Lower leg skin (tissue), 4 donors: ENCODE measurements at regions not wholly inside any gene's neighbourhood (a gene's known extent, or its start where the extent isn't known, plus 50 kb on each side); places are given as distances from the start of the nearest gene placed in this dataset.

Experiments
- DNase-seq, 2 donors: peaks; one replicate each; pipeline ENCODE4 v3.0.0-alpha.2; 2019; ENCODE audit warnings: low spot score in 2 of 2
- H3K4me3 ChIP-seq: fragments of 200-600 bp; sonication (generic); 2 replicates; pipeline ENCODE4 v1.5.1; 2017; ENCODE audit warnings: mild to moderate bottlenecking, low read depth; ENCODE audit not compliant: poor library complexity, severe bottlenecking
- CTCF ChIP-seq, 3 donors: fragments of 450-650 bp; IDR thresholded peaks; one replicate each; pipeline ENCODE4 v1.5.1; 2016; ENCODE audit warnings: antibody characterized with exemption in 3 of 3, mild to moderate bottlenecking in 3 of 3, moderate library complexity in 2 of 3
- POLR2A ChIP-seq, 2 donors: fragments of 450-650 bp; IDR thresholded peaks; one replicate each; pipeline ENCODE4 v1.6.1; 2016 to 2017; ENCODE audit warnings: antibody characterized with exemption in 2 of 2, mild to moderate bottlenecking in 1 of 2, moderate library complexity in 1 of 2
- WGBS, 2 donors: methylation state at CpG; one replicate each; pipeline ENCODE4 v1.1.5; 2018; 5-methylcytosine and 5-hydroxymethylcytosine counted together
- intact Hi-C: fragments of 100-400 bp; cut with DNase I; formaldehyde crosslinking; loops from one replicate; pipeline ENCODE4 v1.15.0; 2023; ENCODE audit warnings: low total_unique reads

- no peak for TF ChIP-seq CTCF (IDR thresholded peaks at IDR 0.05)
- no peak for TF ChIP-seq POLR2A (IDR thresholded peaks at IDR 0.05)
- DNase-seq = no peak
- intact Hi-C loops = no loop called here
- no peak overlapping the region for H3K4me3 ChIP-seq
- 9 to 18% methylated on average over 1 of the region's 1 CpG for WGBS, 2 donors
Measured at GRCh38 chr12:58364389-58365086, 423.2 kb downstream of the ATP23 start.

GRCh38 chr12:58365087-58365390, 423.7 kb downstream of the ATP23 start:
- no peak for DNase-seq
- no peak for TF ChIP-seq POLR2A (IDR thresholded peaks at IDR 0.05)
- no peak for TF ChIP-seq CTCF (IDR thresholded peaks at IDR 0.05)
- intact Hi-C loops = no loop called here
- no peak overlapping the region for H3K4me3 ChIP-seq
- WGBS, 2 donors = 71 to 86% methylated on average over 1 of the region's 1 CpG

GRCh38 chr12:58367041-58367440, 425.7 kb downstream of the ATP23 start:
- intact Hi-C loops = no loop called here
- H3K4me3 ChIP-seq = no peak overlapping the region
- DNase-seq = no peak
- TF ChIP-seq POLR2A (IDR thresholded peaks at IDR 0.05) (no peak), CTCF (IDR thresholded peaks at IDR 0.05) (no peak)
- WGBS, 2 donors = 89 to 90% methylated on average over 3 of the region's 3 CpGs

GRCh38 chr12:58368001-58368400, 426.6 kb downstream of the ATP23 start:
- TF ChIP-seq CTCF (IDR thresholded peaks at IDR 0.05) (no peak), POLR2A (IDR thresholded peaks at IDR 0.05) (no peak)
- no peak overlapping the region for H3K4me3 ChIP-seq
- intact Hi-C loops = no loop called here
- no peak for DNase-seq

- intact Hi-C loops = no loop called here
- DNase-seq = no peak
- no peak overlapping the region for H3K4me3 ChIP-seq
- TF ChIP-seq CTCF (IDR thresholded peaks at IDR 0.05) (no peak), POLR2A (IDR thresholded peaks at IDR 0.05) (no peak)
- 80 to 81% methylated on average over 3 of the region's 3 CpGs for WGBS, 2 donors
Measured at GRCh38 chr12:58369576-58369975, 428.2 kb downstream of the ATP23 start.

- no peak overlapping the region for H3K4me3 ChIP-seq
- no peak for DNase-seq
- TF ChIP-seq CTCF (IDR thresholded peaks at IDR 0.05) = no peak
- TF ChIP-seq POLR2A (IDR thresholded peaks at IDR 0.05) = no peak
- intact Hi-C loops = no loop called here
- 74 to 81% methylated on average over 3 of the region's 3 CpGs for WGBS, 2 donors
Measured at GRCh38 chr12:58372298-58372697, 430.9 kb downstream of the ATP23 start.
